CD14-positive monocyte (primary cell): ENCODE measurements at regions not wholly inside any gene's neighbourhood (a gene's known extent, or its start where the extent isn't known, plus 50 kb on each side); places are given as distances from the start of the nearest gene placed in this dataset.
"Not testable (repeated sequence)": the region's sequence is repeated elsewhere in the genome, so short reads cannot be mapped to it uniquely, and the experiment has no call there.

Experiments used
- DNase-seq, 3 donors: peaks; one replicate each; pipeline ENCODE4 v3.0.0-alpha.2; 2011 to 2022
- H2AFZ ChIP-seq: 2 replicates; pipeline ENCODE4 v1.6.0; 2012; ENCODE audit warnings: mild to moderate bottlenecking, low read depth, low read length, inconsistent platforms; ENCODE audit not compliant: insufficient read depth, poor library complexity, severe bottlenecking
- H3K27ac ChIP-seq, 2 donors: 1 replicate in 1 of 2; 2 replicates in 1 of 2; pipeline ENCODE4 v1.5.1; 2012 to 2013; ENCODE audit warnings: low read length in 2 of 2, control low read depth in 1 of 2, inconsistent platforms in 1 of 2, low read depth in 1 of 2, mild to moderate bottlenecking in 1 of 2
- H3K27me3 ChIP-seq, 2 donors: one replicate each; pipeline versions ENCODE4 v1.6.0 to v1.6.1; 2011 to 2013; ENCODE audit warnings: low read length in 2 of 2; ENCODE audit not compliant: control insufficient read depth in 2 of 2, insufficient read depth in 2 of 2
- H3K36me3 ChIP-seq, 2 donors: replicated peaks in 1 of 2; 1 replicate in 1 of 2; 2 replicates in 1 of 2; pipeline versions ENCODE4 v1.5.1 to v1.6.1; 2012 to 2013; ENCODE audit warnings: low read length in 2 of 2, control low read depth in 1 of 2, inconsistent platforms in 1 of 2, mild to moderate bottlenecking in 1 of 2; ENCODE audit not compliant: insufficient read depth in 2 of 2, control insufficient read depth in 1 of 2
- H3K4me1 ChIP-seq, 2 donors: 1 replicate in 1 of 2; 2 replicates in 1 of 2; pipeline versions ENCODE4 v1.5.1 to v1.6.1; 2012 to 2013; ENCODE audit warnings: low read length in 2 of 2, control low read depth in 1 of 2, inconsistent platforms in 1 of 2, mild to moderate bottlenecking in 1 of 2, moderate library complexity in 1 of 2; ENCODE audit not compliant: insufficient read depth in 2 of 2, control insufficient read depth in 1 of 2
- H3K4me2 ChIP-seq: replicated peaks from 2 replicates; pipeline ENCODE3; 2012; ENCODE audit warnings: low read length, moderate library complexity, mild to moderate bottlenecking; ENCODE audit not compliant: poor library complexity, severe bottlenecking; ENCODE audit errors: extremely low read depth
- H3K4me3 ChIP-seq, 3 experiments: fragments of 200-600 bp in 1 of 3; sonication (generic) in 1 of 3; replicated peaks in 1 of 3; 1 replicate in 2 of 3; 2 replicates in 1 of 3; pipeline ENCODE4 v1.5.1; 2011 to 2013; ENCODE audit warnings: low read length in 3 of 3, mild to moderate bottlenecking in 3 of 3, control low read depth in 2 of 3, low read depth in 2 of 3, inconsistent platforms in 1 of 3, moderate library complexity in 1 of 3
- H3K79me2 ChIP-seq: 2 replicates; pipeline ENCODE4 v1.6.0; 2012; ENCODE audit warnings: mild to moderate bottlenecking, control low read depth, inconsistent platforms, low read length, moderate library complexity; ENCODE audit not compliant: insufficient read depth
- H3K9ac ChIP-seq: 2 replicates; pipeline ENCODE4 v1.6.0; 2017; ENCODE audit warnings: low read length, mild to moderate bottlenecking; ENCODE audit not compliant: insufficient read depth, poor library complexity, severe bottlenecking
- H3K9me3 ChIP-seq, 2 donors: replicated peaks in 1 of 2; 1 replicate in 1 of 2; 2 replicates in 1 of 2; pipeline versions ENCODE4 v1.5.1 to v1.6.1; 2012 to 2013; ENCODE audit warnings: low read length in 2 of 2, control low read depth in 1 of 2; ENCODE audit not compliant: control insufficient read depth in 1 of 2, insufficient read depth in 1 of 2
- H4K20me1 ChIP-seq: 2 replicates; pipeline ENCODE4 v1.6.0; 2012; ENCODE audit warnings: mild to moderate bottlenecking, low read length, control low read depth, moderate library complexity; ENCODE audit not compliant: insufficient read depth
- H3K27ac Mint-ChIP-seq, 7 donors: one replicate each; pipeline ENCODE4 v1.8.0; 2020; ENCODE audit warnings: mild to moderate bottlenecking in 7 of 7, mixed read lengths in 7 of 7, moderate library complexity in 6 of 7, inconsistent platforms in 2 of 7
- H3K27me3 Mint-ChIP-seq, 3 donors: one replicate each; pipeline ENCODE4 v1.8.0; 2021 to 2022; ENCODE audit warnings: low read depth in 3 of 3, mild to moderate bottlenecking in 3 of 3, mixed read lengths in 3 of 3, moderate library complexity in 3 of 3, inconsistent platforms in 1 of 3
- H3K36me3 Mint-ChIP-seq, 2 donors: one replicate each; pipeline ENCODE4 v1.8.0; 2020; ENCODE audit warnings: mixed read lengths in 2 of 2, inconsistent platforms in 1 of 2, mild to moderate bottlenecking in 1 of 2
- H3K4me1 Mint-ChIP-seq: one replicate; pipeline ENCODE4 v1.8.0; 2020; ENCODE audit warnings: mild to moderate bottlenecking, mixed read lengths
- H3K4me3 Mint-ChIP-seq, 2 donors: one replicate each; pipeline ENCODE4 v1.8.0; 2020; ENCODE audit warnings: mild to moderate bottlenecking in 2 of 2, mixed read lengths in 2 of 2, moderate library complexity in 1 of 2
- H3K9me3 Mint-ChIP-seq, 7 donors: one replicate each; pipeline ENCODE4 v1.8.0; 2020 to 2022; ENCODE audit warnings: mixed read lengths in 7 of 7, mild to moderate bottlenecking in 6 of 7, moderate library complexity in 6 of 7, inconsistent platforms in 2 of 7
- WGBS: methylation state at CpG from one replicate; pipeline ENCODE4 v1.1.5; 2013; ENCODE audit warnings: missing lambda C conversion rate; ENCODE audit not compliant: insufficient coverage; 5-methylcytosine and 5-hydroxymethylcytosine counted together
- intact Hi-C, 2 donors: fragments of 100-400 bp; cut with micrococcal nuclease; formaldehyde crosslinking; loops; one replicate each; pipeline versions ENCODE4 v1.15.0 to v1.15.1; 2023

GRCh38 chr15:22273185-22273584, 185.5 kb upstream of the GOLGA6L22 start:
- H3K4me1 Mint-ChIP-seq, H3K36me3 Mint-ChIP-seq, H3K36me3 ChIP-seq, H3K27ac Mint-ChIP-seq, H3K9me3 Mint-ChIP-seq, H3K4me3 ChIP-seq, H2AFZ ChIP-seq, H3K27me3 ChIP-seq, H3K9me3 ChIP-seq, H3K27ac ChIP-seq, H3K4me1 ChIP-seq, DNase-seq, H3K79me2 ChIP-seq, intact Hi-C loops, H3K4me3 Mint-ChIP-seq, H3K4me2 ChIP-seq, H3K27me3 Mint-ChIP-seq, H3K9ac ChIP-seq, H4K20me1 ChIP-seq: not testable (repeated sequence)
- 86% methylated on average over 10 of the region's 12 CpGs for WGBS

GRCh38 chr15:22274376-22274775, 184.3 kb upstream of the GOLGA6L22 start:
- H3K27me3 Mint-ChIP-seq, DNase-seq, H3K9me3 Mint-ChIP-seq, H3K4me2 ChIP-seq, H2AFZ ChIP-seq, H3K9me3 ChIP-seq, H3K9ac ChIP-seq, H3K36me3 ChIP-seq, H3K4me3 Mint-ChIP-seq, intact Hi-C loops, H3K4me1 Mint-ChIP-seq, H3K4me3 ChIP-seq, H4K20me1 ChIP-seq, H3K27me3 ChIP-seq, H3K27ac ChIP-seq, H3K79me2 ChIP-seq, H3K4me1 ChIP-seq, H3K27ac Mint-ChIP-seq, H3K36me3 Mint-ChIP-seq: not testable (repeated sequence)
- WGBS: no CpG with 5 or more reads among the region's 2 CpGs

GRCh38 chr15:22280770-22281169, 177.9 kb upstream of the GOLGA6L22 start:
- H3K27me3 ChIP-seq, H3K27ac Mint-ChIP-seq, DNase-seq, H3K9me3 Mint-ChIP-seq, H3K36me3 Mint-ChIP-seq, H3K4me3 ChIP-seq, H3K4me3 Mint-ChIP-seq, H3K4me2 ChIP-seq, H3K9ac ChIP-seq, H3K27me3 Mint-ChIP-seq, H3K27ac ChIP-seq, H4K20me1 ChIP-seq, H3K79me2 ChIP-seq, H3K36me3 ChIP-seq, H2AFZ ChIP-seq, H3K9me3 ChIP-seq, H3K4me1 ChIP-seq, intact Hi-C loops: not testable (repeated sequence)
- peaks cover 12% of the 10 kb centered on the region for H3K4me1 Mint-ChIP-seq
- WGBS: 100% methylated on average over 2 of the region's 4 CpGs

GRCh38 chr15:22282794-22283533, 175.7 kb upstream of the GOLGA6L22 start:
- H3K27ac Mint-ChIP-seq, H3K4me1 ChIP-seq, H3K27ac ChIP-seq, H3K4me3 ChIP-seq, H3K9me3 ChIP-seq, H4K20me1 ChIP-seq, H3K27me3 Mint-ChIP-seq, H3K4me2 ChIP-seq, intact Hi-C loops, H3K27me3 ChIP-seq, H2AFZ ChIP-seq, H3K9ac ChIP-seq, H3K36me3 Mint-ChIP-seq, H3K9me3 Mint-ChIP-seq, H3K36me3 ChIP-seq, H3K79me2 ChIP-seq: not testable (repeated sequence)
- 19% methylated on average over 4 of the region's 13 CpGs for WGBS
- peak in 2 of 3 donors; percentile 15 to 46 for DNase-seq
- Mint-ChIP-seq H3K4me3 (peak overlapping the region in 1 of 2 donors; percentile 22), H3K4me1 (peaks cover 12% of the 10 kb centered on the region)
